GM19438 (cell line): ENCODE measurements at regions not wholly inside any gene's neighbourhood (a gene's known extent, or its start where the extent isn't known, plus 50 kb on each side); places are given as distances from the start of the nearest gene placed in this dataset.
"Not testable (repeated sequence)": the region's sequence is repeated elsewhere in the genome, so short reads cannot be mapped to it uniquely, and the experiment has no call there.

Experiments used
- ATAC-seq: cut with Tn5 transposase; IDR thresholded peaks from one replicate; pipeline ENCODE4 v1.9.1; 2021; ENCODE audit warnings: low read depth; ENCODE audit not compliant: unreplicated experiment

- no peak for ATAC-seq
Measured at GRCh38 chr6:14470101-14470500, 352.5 kb downstream of the CD83 start.

- ATAC-seq, result no peak
Measured at GRCh38 chr6:14470671-14471070, 353.1 kb downstream of the CD83 start.

GRCh38 chr6:14472255-14472985 is 354.8 kb downstream of the CD83 start:
- no peak for ATAC-seq

- no peak for ATAC-seq
Measured at GRCh38 chr6:14472986-14473337, 355.4 kb downstream of the CD83 start.

GRCh38 chr6:14474816-14475215 is 357.2 kb downstream of the CD83 start:
- no peak for ATAC-seq

GRCh38 chr6:14475306-14475705 is 357.7 kb downstream of the CD83 start:
- ATAC-seq, result no peak

- ATAC-seq, result no peak
Measured at GRCh38 chr6:14476793-14477531, 359.4 kb downstream of the CD83 start.

- no peak for ATAC-seq
Measured at GRCh38 chr6:14477559-14477958, 360.0 kb downstream of the CD83 start.

- no peak for ATAC-seq
Measured at GRCh38 chr6:14478381-14479225, 361.0 kb downstream of the CD83 start.

GRCh38 chr6:14481946-14482345 is 364.4 kb downstream of the CD83 start:
- not testable (repeated sequence) for ATAC-seq

GRCh38 chr6:14487625-14488024 is 370.1 kb downstream of the CD83 start:
- no peak for ATAC-seq

- ATAC-seq, result no peak
Measured at GRCh38 chr6:14488180-14488579, 370.6 kb downstream of the CD83 start.

- ATAC-seq, result no peak
Measured at GRCh38 chr6:14489445-14489844, 371.9 kb downstream of the CD83 start.

- ATAC-seq, result no peak
Measured at GRCh38 chr6:14498748-14499147, 381.2 kb downstream of the CD83 start.

GRCh38 chr6:14499309-14499708 is 381.7 kb downstream of the CD83 start:
- ATAC-seq, result no peak

- no peak for ATAC-seq
Measured at GRCh38 chr6:14499841-14500240, 382.3 kb downstream of the CD83 start.

GRCh38 chr6:14500809-14501208 is 383.2 kb downstream of the CD83 start:
- ATAC-seq, result no peak

- ATAC-seq, result no peak
Measured at GRCh38 chr6:14501240-14501639, 383.7 kb downstream of the CD83 start.

GRCh38 chr6:14501914-14502313 is 384.3 kb downstream of the CD83 start:
- ATAC-seq, result no peak

GRCh38 chr6:14502551-14502950 is 385.0 kb downstream of the CD83 start:
- ATAC-seq, result no peak

- ATAC-seq, result no peak
Measured at GRCh38 chr6:14505401-14505800, 387.8 kb downstream of the CD83 start.
